GM21528 (cell line): ENCODE measurements at regions not wholly inside any gene's neighbourhood (a gene's known extent, or its start where the extent isn't known, plus 50 kb on each side); places are given as distances from the start of the nearest gene placed in this dataset.

Experiments
- ATAC-seq: cut with Tn5 transposase; IDR thresholded peaks from one replicate; pipeline ENCODE4 v1.9.1; 2021; ENCODE audit warnings: mild to moderate bottlenecking, moderate library complexity; ENCODE audit not compliant: unreplicated experiment, low FRiP score

DNA sequence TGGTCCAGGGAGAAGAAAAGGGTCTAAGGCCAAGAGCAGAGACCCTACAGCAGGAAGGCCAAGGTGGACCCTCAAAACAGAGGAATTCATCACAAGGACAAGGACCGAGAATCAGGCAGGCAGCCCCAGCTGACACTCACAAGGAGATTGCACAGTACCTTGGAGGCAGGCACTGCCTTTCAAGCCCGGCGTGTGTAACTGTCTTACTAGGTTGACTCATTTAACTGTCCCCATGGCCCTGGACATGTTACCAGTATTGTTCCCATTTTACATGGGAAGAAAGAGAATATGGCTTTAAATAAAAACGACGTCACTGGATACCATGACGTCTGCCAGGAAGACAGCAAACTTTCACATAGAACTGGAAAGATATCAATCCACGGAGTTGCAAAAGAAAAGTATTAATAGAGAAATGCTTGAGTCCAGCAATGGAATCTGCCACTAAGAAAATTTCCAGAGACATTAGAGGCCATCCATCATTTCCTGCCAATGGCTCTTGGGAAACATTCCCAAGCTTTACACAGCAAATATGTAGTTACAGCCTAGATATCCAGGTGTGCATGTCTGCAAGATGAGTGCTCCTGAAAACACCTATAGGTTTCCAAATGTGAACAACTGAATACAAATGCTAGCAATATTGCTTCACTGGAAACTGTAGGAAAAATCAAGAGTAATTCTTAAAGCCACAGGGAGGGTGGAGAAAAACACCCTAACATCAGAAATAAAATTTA, 111.5 kb upstream of the RPS6KA2 start:
- no peak for ATAC-seq

DNA sequence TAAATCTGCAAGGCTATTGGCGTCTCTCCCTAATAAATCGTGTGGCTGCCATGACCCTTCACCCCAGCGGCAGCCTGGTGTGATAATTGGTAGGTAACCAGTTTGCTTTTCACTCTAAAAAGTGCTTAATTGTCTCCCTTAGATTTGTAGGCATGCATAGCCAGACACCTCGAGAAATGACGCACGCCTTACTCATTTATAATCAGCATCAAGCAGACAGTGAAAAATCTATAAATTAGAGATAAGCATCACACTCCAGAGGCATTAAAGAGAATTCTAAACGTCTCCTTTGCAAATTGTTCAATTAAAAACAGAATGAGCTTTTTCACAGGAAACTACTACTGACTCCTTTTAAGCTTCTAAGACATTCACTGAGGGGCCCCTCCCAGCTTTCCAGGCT, 110.2 kb upstream of the RPS6KA2 start:
- ATAC-seq, result no peak

DNA sequence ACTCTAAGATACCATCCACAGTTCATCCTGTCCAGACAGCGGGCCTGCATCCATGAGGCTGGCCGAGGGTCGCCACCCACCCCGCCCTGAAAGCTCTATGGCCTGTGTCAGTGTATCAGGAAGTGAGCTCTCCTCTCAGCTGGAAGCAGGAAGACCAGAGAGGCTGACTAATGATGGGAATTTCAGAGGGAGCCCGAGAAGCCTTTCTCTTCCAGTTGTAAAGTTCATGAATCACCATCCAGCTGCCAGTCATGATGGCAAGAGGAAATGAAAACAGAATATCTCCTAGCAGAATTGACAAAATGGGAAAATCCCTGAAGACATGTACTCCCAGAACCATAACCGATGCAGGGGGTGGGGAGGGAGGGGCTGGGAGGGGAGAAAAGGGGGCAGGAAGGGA, 109.6 kb upstream of the RPS6KA2 start:
- ATAC-seq, result no peak

- ATAC-seq, result no peak
Observed at GRCh38 chr6:166733900-166734299, 106.8 kb upstream of the RPS6KA2 start.

DNA sequence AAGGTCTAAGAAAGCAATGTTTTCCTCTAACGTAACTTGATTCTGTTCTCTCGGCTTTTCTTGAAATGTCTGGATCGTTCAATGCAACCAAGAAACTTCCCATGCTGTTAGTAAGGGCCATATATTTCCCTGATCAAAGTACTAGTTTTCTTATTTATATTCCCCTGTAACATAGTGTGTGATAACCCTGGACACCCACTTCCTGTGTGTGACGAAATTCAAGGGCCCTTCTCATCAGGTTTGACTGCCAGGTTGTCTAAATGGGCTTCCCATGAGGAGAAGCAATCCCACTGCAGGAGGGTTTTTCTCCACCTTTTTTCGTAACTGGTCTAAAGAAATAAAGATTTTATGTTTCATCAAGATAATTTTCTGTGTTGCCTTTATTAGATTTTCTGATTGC, 102.6 kb upstream of the RPS6KA2 start:
- ATAC-seq, result no peak

DNA sequence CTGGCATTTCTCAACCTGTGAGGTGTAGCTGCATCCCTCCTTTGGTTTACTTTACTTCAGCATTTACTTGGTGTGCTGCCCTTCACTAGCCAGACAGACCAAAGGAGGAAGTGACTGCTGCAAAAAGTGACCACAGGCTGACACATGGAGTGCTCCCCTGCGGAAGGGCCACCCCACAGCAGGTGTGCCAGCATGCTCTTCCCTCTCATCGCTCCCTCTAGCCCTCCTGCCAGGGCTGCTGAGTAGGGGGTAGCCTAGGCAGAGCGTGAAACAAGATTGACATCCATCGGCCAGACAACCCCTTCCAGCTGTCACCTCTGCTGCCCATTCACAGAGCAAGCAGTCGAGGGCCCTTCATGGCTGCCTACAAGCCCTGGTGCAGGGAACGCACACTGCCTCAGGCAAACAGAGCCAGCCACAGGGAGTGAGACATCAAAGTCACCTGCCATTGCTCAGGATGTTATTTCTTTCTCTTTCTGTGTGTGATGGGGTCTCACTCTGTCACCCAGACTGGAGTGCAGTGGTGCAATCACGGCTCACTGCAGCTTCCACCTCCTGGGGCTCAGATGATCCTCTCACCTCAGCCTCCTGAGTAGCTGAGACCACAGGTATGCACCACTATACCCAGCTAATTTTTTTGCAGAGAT, 102.0 kb upstream of the RPS6KA2 start:
- no peak for ATAC-seq

- no peak for ATAC-seq
Observed at GRCh38 chr6:166726201-166726600, 99.2 kb upstream of the RPS6KA2 start.

GRCh38 chr6:166725571-166725970, 98.5 kb upstream of the RPS6KA2 start:
- ATAC-seq, result no peak

DNA sequence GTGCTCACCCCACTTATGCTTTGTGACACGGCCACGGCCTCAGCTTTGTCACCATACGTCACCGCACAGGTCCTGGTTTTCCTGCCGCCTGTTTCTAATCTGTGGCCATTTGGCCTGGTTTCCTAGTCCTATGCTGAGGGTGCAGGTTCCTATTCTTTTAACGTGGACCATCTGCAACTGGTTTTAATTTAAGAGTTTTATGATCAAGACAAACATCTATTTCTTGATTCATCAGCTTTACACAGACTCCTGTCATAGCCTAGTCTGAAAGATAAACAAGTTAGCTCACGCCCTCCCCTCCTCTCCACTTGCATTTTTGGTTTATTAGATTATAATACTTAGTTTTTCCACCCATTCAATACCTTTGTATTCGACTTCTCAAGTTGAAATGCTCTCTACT, 97.5 kb upstream of the RPS6KA2 start:
- ATAC-seq, result no peak

DNA sequence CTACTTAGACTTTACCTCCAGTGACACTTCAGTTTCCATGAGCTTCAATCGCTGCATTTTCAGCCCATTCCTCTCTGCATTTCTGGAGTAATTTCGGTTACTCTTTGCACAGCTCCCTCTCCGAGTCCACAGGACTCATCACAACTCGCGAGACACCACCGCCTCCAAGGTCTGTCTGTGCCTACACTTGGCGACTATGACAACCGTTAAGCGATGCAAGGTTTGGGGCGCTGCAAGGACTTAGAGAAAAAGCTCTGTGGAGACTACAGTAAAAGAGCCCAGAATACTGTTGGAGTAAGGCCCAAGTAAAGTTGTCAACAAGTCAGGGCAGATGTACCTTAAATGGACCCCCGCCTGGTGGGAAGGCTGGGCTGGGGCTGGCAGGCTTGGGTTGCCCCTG, 95.7 kb upstream of the RPS6KA2 start:
- no peak for ATAC-seq

DNA sequence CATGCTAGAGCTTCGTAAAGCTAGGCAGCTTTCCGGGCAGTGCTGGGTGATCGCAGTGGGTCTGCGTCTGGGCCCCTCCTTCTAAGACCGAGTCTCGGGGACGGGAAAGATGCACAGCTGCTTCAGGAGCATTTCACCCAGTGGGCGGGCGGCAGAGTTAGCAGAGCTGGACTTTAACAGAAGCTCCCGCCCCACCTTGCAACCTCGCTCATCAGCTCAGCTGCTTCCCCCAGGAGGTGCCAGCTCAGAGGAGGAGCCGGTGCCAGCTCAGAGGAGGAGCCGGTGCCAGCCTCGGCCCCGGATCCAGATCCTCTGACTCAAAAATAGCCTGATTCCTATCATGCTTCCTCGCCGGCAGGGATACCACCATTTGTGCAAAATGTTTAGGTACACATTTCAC, 94.5 kb upstream of the RPS6KA2 start:
- ATAC-seq, result no peak

DNA sequence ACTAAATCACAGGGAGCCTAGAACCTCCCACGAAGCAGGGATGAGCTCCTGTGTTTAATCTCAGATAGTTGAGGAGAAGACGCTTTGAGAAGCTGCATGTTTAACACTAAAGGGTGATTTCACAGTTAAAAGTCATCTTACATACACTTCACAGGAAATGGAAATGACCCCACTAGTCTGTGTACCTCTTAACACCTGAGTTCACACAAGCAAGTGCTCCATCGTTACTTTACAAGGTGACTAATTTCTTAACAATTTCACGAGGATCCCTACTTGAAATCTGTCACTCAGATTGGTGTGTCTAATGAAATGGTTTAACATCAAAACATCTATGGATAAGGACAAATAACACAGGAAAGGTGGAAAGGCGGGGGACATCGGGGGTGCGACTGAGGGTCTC, 93.8 kb upstream of the RPS6KA2 start:
- no peak for ATAC-seq

- ATAC-seq, result no peak
Observed at GRCh38 chr6:166719019-166719418, 92.0 kb upstream of the RPS6KA2 start.

GRCh38 chr6:166718516-166718915, 91.5 kb upstream of the RPS6KA2 start:
- ATAC-seq, result no peak

GRCh38 chr6:166716910-166717617, 90.0 kb upstream of the RPS6KA2 start:
- ATAC-seq, result no peak

DNA sequence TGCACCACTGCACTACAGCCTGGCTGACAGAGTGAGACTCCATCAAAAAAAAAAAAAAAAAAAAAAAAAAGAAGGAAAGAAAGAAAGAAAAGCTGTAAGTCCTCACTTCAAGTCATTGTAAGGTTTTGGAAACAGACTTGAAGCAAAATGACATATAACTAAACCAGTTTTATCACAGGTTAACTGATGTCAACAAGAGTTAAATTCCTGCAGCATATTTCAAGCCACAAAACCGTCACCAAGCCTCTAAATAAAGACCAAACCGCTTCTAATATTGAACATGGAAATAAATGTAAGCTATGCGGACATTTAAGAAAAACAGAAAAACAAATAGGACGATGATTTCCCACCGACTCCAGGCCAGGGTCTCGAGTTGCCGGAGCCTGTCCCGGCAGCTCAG, 88.9 kb upstream of the RPS6KA2 start:
- ATAC-seq, result no peak

GRCh38 chr6:166715065-166715464, 88.0 kb upstream of the RPS6KA2 start:
- no peak for ATAC-seq

GRCh38 chr6:166714581-166714980, 87.5 kb upstream of the RPS6KA2 start:
- ATAC-seq, result no peak

GRCh38 chr6:166714187-166714510, 87.1 kb upstream of the RPS6KA2 start:
- no peak for ATAC-seq

DNA sequence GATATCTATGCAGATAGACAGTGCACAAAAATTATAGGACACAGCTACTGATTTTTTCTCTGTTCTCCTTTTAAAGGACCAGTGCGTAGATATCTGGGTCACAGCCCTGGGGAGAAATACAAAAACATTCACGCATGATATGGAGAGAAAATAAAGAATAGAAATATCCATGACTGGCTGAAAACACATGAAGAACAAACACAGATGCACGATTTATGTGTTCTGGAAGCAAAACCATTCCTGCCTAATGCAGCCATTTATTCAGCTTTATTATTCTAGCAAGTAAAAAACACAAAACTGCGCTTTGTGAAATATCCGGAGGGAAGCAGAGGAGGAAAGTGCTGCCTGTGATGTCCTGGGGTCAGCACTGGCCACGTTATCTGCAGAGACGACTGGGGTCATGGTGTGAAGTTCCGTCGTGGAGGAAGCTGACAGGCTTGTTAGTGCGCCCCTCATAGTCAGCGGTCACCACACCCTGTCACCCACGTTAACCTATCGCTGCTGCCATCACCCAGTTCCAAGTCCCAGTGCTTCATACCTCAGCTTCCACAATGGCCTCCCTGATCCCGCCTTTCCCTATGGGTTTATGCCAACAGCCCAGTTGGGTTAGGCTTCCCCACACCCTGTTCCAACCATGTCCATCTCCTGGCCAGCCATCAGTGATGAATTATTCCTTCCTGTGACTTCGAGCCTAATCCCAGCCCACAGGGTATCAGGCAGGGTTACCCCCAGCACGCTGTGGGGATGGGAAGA, 86.6 kb upstream of the RPS6KA2 start:
- no peak for ATAC-seq
